ENCODE measurements at regions not wholly inside any gene's neighbourhood (a gene's known extent, or its start where the extent isn't known, plus 50 kb on each side); places are given as distances from the start of the nearest gene placed in this dataset.

DNA sequence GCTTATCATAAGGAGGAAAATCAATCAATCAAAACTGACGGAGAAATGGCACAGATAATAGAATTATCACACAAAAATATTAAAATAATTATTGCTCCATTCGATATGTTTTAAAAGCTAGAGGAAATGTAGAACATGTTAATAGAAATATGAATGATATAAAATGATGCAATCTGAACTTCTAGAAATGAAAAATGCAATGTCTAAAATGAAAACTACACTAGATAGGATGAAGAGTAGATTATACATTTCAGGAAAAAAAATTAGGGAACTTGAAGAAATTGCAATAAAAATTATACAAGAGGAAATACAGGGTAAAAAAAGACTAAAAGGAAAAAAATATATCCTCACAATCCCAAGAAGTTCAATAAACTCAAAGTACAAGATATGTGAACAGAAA lies 80.2 kb upstream of the TP63 start:
- TF ChIP-seq, protein P1, sequence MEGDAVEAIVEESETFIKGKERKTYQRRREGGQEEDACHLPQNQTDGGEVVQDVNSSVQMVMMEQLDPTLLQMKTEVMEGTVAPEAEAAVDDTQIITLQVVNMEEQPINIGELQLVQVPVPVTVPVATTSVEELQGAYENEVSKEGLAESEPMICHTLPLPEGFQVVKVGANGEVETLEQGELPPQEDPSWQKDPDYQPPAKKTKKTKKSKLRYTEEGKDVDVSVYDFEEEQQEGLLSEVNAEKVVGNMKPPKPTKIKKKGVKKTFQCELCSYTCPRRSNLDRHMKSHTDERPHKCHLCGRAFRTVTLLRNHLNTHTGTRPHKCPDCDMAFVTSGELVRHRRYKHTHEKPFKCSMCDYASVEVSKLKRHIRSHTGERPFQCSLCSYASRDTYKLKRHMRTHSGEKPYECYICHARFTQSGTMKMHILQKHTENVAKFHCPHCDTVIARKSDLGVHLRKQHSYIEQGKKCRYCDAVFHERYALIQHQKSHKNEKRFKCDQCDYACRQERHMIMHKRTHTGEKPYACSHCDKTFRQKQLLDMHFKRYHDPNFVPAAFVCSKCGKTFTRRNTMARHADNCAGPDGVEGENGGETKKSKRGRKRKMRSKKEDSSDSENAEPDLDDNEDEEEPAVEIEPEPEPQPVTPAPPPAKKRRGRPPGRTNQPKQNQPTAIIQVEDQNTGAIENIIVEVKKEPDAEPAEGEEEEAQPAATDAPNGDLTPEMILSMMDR (conservative IDR thresholded peaks at IDR 0.05), result no peak
- no peak overlapping the region for H3K27ac ChIP-seq

DNA sequence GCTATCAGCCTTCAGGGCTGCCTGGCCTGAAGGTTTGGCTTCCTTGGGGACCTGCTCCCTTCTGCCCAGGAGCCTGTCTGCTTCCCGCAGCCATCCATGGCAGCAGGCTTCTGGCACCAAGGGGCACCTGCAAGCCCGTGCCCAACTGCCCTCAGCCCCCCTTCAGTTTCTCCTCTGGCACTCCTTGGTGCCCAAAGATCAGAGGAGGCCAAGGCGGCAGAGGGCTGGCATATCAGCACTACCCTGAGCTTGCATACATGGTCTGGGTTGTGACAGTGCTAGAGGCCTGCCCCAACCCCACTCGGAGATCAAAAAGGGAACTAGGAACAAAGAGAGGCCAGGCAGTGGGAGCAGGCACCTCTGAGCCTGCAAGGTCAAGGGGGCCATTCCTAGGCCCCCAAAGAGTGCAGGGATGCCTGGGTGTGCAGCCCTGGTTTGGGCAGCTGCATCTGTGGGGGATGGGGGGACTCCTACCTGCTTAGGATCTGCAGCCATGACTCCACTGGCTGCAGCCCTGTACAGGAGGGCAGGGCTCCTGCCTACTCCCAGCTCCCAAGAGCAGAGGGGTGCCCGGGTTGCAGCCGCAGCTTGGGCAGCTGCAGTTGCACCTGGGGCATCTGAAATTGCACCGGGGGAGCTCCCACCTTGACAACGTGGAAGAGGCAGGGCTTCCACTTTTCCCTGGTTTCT lies 76.2 kb upstream of the TP63 start:
- TF ChIP-seq, protein P1 (conservative IDR thresholded peaks at IDR 0.05), result no peak
- no peak overlapping the region for H3K27ac ChIP-seq

DNA sequence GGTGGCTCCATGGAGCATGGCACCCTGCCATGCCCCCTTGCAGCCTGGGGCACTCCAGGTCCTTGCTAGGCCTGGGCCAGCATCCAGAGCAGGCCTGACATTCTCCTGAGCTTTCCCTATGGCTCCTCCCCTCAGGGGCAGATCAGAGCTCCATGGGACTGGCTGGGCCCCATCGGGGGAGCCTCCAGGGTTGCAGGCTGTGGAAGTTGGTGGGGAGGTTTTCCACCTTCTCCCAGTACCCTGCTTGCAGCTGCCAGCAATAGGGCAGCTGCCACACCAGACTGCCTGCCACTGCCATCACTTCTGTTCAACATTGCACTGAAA lies 75.7 kb upstream of the TP63 start:
- TF ChIP-seq, protein P1 (conservative IDR thresholded peaks at IDR 0.05), result no peak

DNA sequence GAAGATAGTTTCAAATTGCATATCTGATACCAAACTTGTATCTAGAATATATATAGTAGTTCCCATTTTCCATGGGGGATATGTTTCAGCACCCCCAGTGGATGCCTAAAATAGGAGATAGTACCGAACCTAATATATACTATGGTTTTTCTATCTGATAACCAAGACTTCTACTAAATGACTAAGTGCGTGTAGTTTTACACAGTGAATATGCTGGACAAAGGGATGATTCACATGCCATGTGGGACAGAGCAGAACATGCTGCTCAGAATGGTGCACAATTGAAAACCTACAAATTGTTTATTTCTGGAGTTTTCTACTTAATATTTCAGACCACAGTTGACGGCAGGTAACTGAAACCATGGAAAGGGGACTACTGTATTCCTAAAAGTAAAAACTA lies 73.4 kb upstream of the TP63 start:
- TF ChIP-seq, protein P1 (conservative IDR thresholded peaks at IDR 0.05), result no peak

More for the DNA sequence above, 75.7 kb upstream of the TP63 start:
- no peak overlapping the region for H3K27ac ChIP-seq

DNA sequence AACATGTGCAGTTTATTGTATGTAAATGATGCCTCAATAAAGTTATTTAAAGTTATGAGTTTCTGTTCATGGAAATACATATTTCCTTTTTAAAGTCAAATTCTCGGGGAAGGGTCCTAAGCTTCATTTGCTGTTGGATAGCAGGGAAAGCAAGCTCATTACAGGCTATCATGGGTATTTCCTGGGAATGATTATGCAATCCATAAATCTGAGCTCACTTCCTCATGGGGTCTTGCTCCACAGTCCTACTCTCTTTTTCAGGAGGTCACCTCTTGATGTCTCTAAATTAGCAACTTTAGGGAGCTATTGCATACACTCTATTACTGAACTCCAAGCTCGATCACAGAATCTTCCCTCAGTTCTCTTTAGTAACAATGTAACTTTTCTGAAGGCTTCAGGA lies 69.9 kb upstream of the TP63 start:
- TF ChIP-seq, protein P1 (conservative IDR thresholded peaks at IDR 0.05), result no peak
- H3K27ac ChIP-seq, result no peak overlapping the region

More for the DNA sequence above, 73.4 kb upstream of the TP63 start:
- H3K27ac ChIP-seq, result no peak overlapping the region

DNA sequence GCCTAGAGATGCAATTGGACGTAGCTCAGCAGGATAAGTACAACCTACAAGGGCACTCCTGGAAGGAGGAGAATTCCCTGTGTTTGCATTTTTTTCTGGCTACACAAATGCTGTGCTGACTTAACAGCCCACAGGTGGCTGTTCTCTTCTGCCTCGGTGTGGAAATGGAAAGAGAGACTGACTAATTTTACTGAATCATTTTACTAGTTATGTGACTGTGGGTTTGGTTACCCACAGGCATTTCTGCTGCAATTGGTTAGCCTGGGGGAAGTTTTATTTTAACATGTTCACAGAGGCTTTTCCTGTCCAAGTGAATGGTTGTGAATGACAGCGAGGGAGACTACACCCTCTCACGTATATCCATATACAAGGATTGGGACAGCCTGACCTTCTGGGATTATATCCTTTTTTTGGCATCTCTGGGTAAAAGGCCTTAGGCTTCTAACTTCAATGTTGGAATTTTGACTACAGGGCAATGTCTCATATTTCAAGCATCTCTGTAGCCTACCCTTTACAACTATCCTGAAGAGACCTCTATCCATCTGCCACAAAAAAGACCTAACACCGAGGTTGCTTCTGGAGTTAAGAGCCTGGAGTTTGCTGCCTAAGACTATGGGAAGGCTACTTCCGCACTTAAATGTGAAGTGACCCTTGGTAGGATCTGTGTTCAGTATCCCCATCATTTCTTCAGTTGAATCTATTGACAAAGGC lies 67.2 kb upstream of the TP63 start:
- TF ChIP-seq, protein P1 (conservative IDR thresholded peaks at IDR 0.05), result no peak
- H3K27ac ChIP-seq, result no peak overlapping the region

DNA sequence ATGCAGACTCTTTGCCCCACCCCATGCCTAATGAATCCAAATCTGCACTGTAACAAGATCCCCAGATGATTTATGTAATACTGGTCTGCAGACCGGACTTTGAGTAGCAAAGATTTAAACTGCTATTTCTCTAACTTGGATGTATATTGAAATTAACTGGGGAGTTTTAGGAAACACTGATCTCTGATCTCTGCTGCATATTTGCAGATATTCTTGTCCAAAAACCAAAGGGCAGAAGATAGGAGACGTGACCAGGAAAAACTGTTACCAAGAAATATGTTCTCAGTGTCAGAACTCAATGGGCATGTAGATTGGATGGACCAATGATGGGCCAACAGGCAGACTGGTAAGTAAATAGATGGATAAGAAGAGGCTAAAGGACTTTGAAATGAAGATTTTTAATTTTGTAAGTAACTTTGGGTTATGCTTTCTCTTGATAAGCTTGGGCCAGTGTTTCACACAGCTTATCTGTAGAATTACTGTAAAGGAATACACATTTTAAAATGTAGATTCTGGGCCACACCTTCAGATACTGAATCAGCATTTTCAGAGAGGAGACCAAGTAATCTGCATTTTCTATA lies 64.5 kb upstream of the TP63 start:
- TF ChIP-seq, protein P1 (conservative IDR thresholded peaks at IDR 0.05), result no peak
- H3K27ac ChIP-seq, result no peak overlapping the region

All from VCaP (cell line).